Ovary (tissue), 3 donors: ENCODE measurements at regions not wholly inside any gene's neighbourhood (a gene's known extent, or its start where the extent isn't known, plus 50 kb on each side); places are given as distances from the start of the nearest gene placed in this dataset.

Source experiments
- POLR2A ChIP-seq: fragments of 450-650 bp; IDR thresholded peaks from one replicate; pipeline ENCODE4 v1.6.1; 2017; ENCODE audit warnings: antibody characterized with exemption, mild to moderate bottlenecking, moderate library complexity
- TF ChIP-seq, protein P1 (sequence below), 3 donors: fragments of 450-650 bp in 2 of 3; fragments of 200-600 bp in 1 of 3; IDR thresholded peaks; one replicate each; pipeline versions ENCODE4 v1.5.1 to v1.8.0; 2016 to 2022; ENCODE audit warnings: antibody characterized with exemption in 3 of 3, mild to moderate bottlenecking in 1 of 3
- donor health status: DM: no; HTN: no; CAD: no.

DNA sequence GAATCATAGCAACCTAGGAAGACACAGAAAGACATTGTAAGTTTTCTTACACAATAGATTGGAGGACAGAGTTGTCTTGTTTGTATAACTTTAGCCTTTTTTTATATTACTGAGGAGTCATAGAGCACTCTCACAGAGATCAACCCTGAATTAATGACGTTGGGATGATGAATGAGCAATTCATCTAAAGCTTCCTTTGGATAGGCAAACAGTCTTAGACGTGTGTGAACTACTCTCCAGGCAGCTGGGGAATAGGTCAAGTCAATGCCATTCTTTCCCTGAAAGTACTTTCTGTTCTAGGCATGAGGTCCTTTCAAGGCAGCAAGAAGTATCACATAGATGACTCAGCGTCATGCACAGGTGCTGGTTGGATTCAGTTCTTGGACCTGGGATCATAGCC is 369.1 kb upstream of the NOVA1 start:
- TF ChIP-seq, protein P1, sequence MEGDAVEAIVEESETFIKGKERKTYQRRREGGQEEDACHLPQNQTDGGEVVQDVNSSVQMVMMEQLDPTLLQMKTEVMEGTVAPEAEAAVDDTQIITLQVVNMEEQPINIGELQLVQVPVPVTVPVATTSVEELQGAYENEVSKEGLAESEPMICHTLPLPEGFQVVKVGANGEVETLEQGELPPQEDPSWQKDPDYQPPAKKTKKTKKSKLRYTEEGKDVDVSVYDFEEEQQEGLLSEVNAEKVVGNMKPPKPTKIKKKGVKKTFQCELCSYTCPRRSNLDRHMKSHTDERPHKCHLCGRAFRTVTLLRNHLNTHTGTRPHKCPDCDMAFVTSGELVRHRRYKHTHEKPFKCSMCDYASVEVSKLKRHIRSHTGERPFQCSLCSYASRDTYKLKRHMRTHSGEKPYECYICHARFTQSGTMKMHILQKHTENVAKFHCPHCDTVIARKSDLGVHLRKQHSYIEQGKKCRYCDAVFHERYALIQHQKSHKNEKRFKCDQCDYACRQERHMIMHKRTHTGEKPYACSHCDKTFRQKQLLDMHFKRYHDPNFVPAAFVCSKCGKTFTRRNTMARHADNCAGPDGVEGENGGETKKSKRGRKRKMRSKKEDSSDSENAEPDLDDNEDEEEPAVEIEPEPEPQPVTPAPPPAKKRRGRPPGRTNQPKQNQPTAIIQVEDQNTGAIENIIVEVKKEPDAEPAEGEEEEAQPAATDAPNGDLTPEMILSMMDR (IDR thresholded peaks at IDR 0.05), result no peak
- TF ChIP-seq POLR2A, result no peak
